Osteoblast (primary cell): ENCODE measurements at regions not wholly inside any gene's neighbourhood (a gene's known extent, or its start where the extent isn't known, plus 50 kb on each side); places are given as distances from the start of the nearest gene placed in this dataset.

Source experiments
- DNase-seq: peaks from one replicate; pipeline ENCODE4 v3.0.0; 2011; ENCODE audit warnings: low spot score, mixed read lengths; ENCODE audit not compliant: insufficient read length; ENCODE audit errors: missing footprints
- H2AFZ ChIP-seq: 2 replicates; pipeline ENCODE4 v1.6.0; 2011; ENCODE audit warnings: mild to moderate bottlenecking, low read length
- H3K27ac ChIP-seq: 2 replicates; pipeline ENCODE4 v1.5.1; 2011; ENCODE audit warnings: mild to moderate bottlenecking, low read depth, low read length, moderate library complexity
- H3K27me3 ChIP-seq: 2 replicates; pipeline ENCODE4 v1.6.0; 2012; ENCODE audit warnings: mild to moderate bottlenecking, control low read depth, inconsistent platforms, low read length, moderate library complexity; ENCODE audit not compliant: insufficient read depth
- H3K36me3 ChIP-seq: 2 replicates; pipeline ENCODE4 v1.5.1; 2011; ENCODE audit warnings: mild to moderate bottlenecking, low read length, control low read depth, moderate library complexity; ENCODE audit not compliant: insufficient read depth
- H3K4me1 ChIP-seq: 2 replicates; pipeline ENCODE4 v1.5.1; 2011; ENCODE audit warnings: mild to moderate bottlenecking, low read length, control low read depth, moderate library complexity; ENCODE audit not compliant: insufficient read depth
- H3K4me2 ChIP-seq: 2 replicates; pipeline ENCODE4 v1.6.0; 2011; ENCODE audit warnings: mild to moderate bottlenecking, low read length; ENCODE audit not compliant: insufficient read depth
- H3K4me3 ChIP-seq: fragments of 200-600 bp; sonication (generic); 3 replicates; pipeline ENCODE4 v1.5.1; 2012; ENCODE audit warnings: mild to moderate bottlenecking, low read length, inconsistent platforms; ENCODE audit not compliant: insufficient read depth
- H3K79me2 ChIP-seq: 2 replicates; pipeline ENCODE4 v1.6.0; 2012; ENCODE audit warnings: mild to moderate bottlenecking, low read length, control low read depth, inconsistent platforms; ENCODE audit not compliant: insufficient read depth
- H3K9me3 ChIP-seq: 2 replicates; pipeline ENCODE4 v1.5.1; 2011; ENCODE audit warnings: low read depth, low read length, control low read depth
- H4K20me1 ChIP-seq: 2 replicates; pipeline ENCODE4 v1.6.0; 2012; ENCODE audit warnings: mild to moderate bottlenecking, low read length, control low read depth; ENCODE audit not compliant: insufficient read depth
- TF ChIP-seq, protein P1 (sequence below): IDR thresholded peaks from 2 replicates; pipeline ENCODE4 v1.5.1; 2011; ENCODE audit warnings: mild to moderate bottlenecking, low read depth, low read length, moderate library complexity; ENCODE audit errors: extremely low read depth

DNA sequence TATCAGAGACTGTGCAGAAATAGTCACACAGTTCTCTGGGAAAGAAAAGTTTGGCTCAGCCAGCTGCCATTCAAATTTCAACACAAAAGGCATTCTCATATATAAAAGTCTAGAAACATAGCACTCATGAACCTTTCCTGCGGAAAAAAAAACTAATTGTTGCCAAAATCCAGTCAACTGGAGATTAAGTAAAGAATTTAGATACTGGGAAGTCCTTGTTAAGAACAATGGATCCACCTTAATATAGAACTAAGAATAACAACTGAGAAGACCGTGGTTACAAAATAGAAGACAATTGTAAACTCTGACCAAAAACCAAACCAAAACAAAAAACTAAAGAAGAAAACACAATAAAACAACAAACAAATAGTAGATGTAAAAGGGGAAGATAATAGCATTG lies 238.8 kb upstream of the PCSK5 start:
- Histone ChIP-seq H2AFZ (no peak overlapping the region), H3K4me1 (no peaks in the 10 kb centered on the region), H3K4me3 (no peak overlapping the region), H4K20me1 (no peaks in the 10 kb centered on the region), H3K27me3 (no peaks in the 10 kb centered on the region), H3K4me2 (no peak overlapping the region), H3K79me2 (no peaks in the 10 kb centered on the region), H3K27ac (no peak overlapping the region), H3K9me3 (no peaks in the 10 kb centered on the region), H3K36me3 (no peaks in the 10 kb centered on the region)
- TF ChIP-seq, protein P1, sequence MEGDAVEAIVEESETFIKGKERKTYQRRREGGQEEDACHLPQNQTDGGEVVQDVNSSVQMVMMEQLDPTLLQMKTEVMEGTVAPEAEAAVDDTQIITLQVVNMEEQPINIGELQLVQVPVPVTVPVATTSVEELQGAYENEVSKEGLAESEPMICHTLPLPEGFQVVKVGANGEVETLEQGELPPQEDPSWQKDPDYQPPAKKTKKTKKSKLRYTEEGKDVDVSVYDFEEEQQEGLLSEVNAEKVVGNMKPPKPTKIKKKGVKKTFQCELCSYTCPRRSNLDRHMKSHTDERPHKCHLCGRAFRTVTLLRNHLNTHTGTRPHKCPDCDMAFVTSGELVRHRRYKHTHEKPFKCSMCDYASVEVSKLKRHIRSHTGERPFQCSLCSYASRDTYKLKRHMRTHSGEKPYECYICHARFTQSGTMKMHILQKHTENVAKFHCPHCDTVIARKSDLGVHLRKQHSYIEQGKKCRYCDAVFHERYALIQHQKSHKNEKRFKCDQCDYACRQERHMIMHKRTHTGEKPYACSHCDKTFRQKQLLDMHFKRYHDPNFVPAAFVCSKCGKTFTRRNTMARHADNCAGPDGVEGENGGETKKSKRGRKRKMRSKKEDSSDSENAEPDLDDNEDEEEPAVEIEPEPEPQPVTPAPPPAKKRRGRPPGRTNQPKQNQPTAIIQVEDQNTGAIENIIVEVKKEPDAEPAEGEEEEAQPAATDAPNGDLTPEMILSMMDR: no peak
- DNase-seq: no peak

DNA sequence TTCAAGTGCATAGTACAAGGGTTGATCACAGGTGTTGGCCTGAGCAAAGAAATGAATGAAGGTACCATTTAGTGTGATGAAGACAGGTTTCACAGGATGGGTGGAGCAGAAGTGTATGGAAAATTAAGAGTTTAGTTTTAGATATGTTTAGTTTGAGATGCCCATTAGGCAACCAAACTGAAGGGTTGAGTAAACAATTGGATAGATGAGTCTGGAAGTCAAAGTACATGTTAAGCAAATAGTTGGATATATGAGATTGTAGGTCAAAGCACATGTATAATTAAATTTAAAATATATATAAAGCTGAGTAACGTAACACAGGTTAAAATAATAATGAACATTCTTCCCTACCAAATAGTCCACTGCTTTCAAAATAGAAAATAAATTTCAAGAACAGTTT lies 237.1 kb upstream of the PCSK5 start:
- no peaks in the 10 kb centered on the region for H4K20me1 ChIP-seq
- no peak overlapping the region for H3K4me2 ChIP-seq
- H3K27ac ChIP-seq: no peak overlapping the region
- H3K4me3 ChIP-seq: no peak overlapping the region
- no peak overlapping the region for H2AFZ ChIP-seq
- no peaks in the 10 kb centered on the region for H3K79me2 ChIP-seq
- no peaks in the 10 kb centered on the region for H3K27me3 ChIP-seq
- H3K9me3 ChIP-seq: no peaks in the 10 kb centered on the region
- TF ChIP-seq, protein P1: no peak
- H3K36me3 ChIP-seq: no peaks in the 10 kb centered on the region
- H3K4me1 ChIP-seq: no peaks in the 10 kb centered on the region
- DNase-seq: no peak

DNA sequence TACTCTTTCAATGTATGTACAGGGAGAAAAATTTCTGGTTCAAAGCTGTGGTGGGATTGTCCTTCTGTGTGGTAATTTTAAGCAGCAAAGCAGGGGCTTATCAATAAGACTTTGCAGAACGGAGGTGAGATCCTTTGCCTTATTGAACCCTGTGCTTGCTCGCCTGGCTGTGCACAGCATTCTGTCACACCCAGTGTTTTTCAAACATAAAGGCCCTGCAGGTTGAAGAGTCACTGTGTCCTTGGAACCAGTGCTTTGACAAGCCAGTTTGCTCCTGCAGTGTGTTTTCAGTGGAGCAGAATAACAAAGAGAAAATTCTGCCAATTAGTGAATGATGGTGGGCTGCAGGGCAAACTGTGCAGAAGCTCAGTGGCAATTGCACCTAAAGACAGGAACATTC lies 236.7 kb upstream of the PCSK5 start:
- H4K20me1 ChIP-seq: no peaks in the 10 kb centered on the region
- H3K4me2 ChIP-seq: no peak overlapping the region
- H3K27me3 ChIP-seq: no peaks in the 10 kb centered on the region
- no peak for DNase-seq
- H3K36me3 ChIP-seq: no peaks in the 10 kb centered on the region
- H3K4me3 ChIP-seq: no peak overlapping the region
- TF ChIP-seq, protein P1: no peak
- no peak overlapping the region for H3K27ac ChIP-seq
- H2AFZ ChIP-seq: no peak overlapping the region
- no peaks in the 10 kb centered on the region for H3K79me2 ChIP-seq
- H3K4me1 ChIP-seq: no peaks in the 10 kb centered on the region
- no peaks in the 10 kb centered on the region for H3K9me3 ChIP-seq

DNA sequence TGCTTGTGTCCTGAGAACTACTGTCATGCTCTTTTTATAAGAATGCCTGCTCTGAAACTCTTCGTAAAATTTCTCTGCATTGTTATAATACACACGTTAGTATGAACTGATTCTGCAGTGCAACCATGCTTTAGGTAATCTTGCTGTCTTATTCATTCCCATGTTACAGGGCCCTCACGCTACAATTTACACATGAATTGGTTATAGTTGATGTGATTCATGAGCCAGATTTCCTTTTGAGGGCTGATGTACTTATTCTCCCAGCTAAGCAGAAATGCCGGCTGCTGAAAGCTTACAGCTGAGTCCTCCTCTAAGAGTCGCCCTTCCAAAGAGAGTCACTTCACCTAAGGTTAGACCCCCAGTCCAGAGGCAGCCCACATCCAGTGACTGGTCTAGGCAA lies 233.5 kb upstream of the PCSK5 start:
- H3K4me3 ChIP-seq: no peak overlapping the region
- H3K27ac ChIP-seq: no peak overlapping the region
- H3K27me3 ChIP-seq: no peaks in the 10 kb centered on the region
- DNase-seq: no peak
- H3K4me1 ChIP-seq: no peaks in the 10 kb centered on the region
- no peaks in the 10 kb centered on the region for H3K79me2 ChIP-seq
- H2AFZ ChIP-seq: no peak overlapping the region
- H3K4me2 ChIP-seq: no peak overlapping the region
- TF ChIP-seq, protein P1: no peak
- H4K20me1 ChIP-seq: no peaks in the 10 kb centered on the region
- no peaks in the 10 kb centered on the region for H3K9me3 ChIP-seq
- no peaks in the 10 kb centered on the region for H3K36me3 ChIP-seq
